ENCODE measurements at regions not wholly inside any gene's neighbourhood (a gene's known extent, or its start where the extent isn't known, plus 50 kb on each side); places are given as distances from the start of the nearest gene placed in this dataset.

GRCh38 chr15:79549196-79549595 is 117.1 kb downstream of the MINAR1 start:
- no peak for TF ChIP-seq CTCF (IDR thresholded peaks at IDR 0.05; ENCODE audit: control extremely low read depth in 1 of 3, insufficient read depth in 1 of 3, low read depth in 1 of 3, low read length in 3 of 3)
- no peak for TF ChIP-seq SRF (IDR thresholded peaks at IDR 0.05; ENCODE audit: low read depth, low read length)
- no peak for TF ChIP-seq POLR2A (IDR thresholded peaks at IDR 0.05; ENCODE audit: control extremely low read depth in 1 of 2, low read depth in 2 of 2, low read length in 2 of 2)
- no peak for TF ChIP-seq USF2 (IDR thresholded peaks at IDR 0.05; ENCODE audit: low read length)
- no peak for TF ChIP-seq TBP (IDR thresholded peaks at IDR 0.05; ENCODE audit: low read depth, low read length)
- no peak for TF ChIP-seq BRCA1 (IDR thresholded peaks at IDR 0.05; ENCODE audit: low read depth, low read length)
- TF ChIP-seq CREB1 (IDR thresholded peaks at IDR 0.05): no peak
- TF ChIP-seq EZH2 (IDR thresholded peaks at IDR 0.05; ENCODE audit: low read depth, low read length, severe bottlenecking): no peak
- no peak for TF ChIP-seq POLR2AphosphoS5 (IDR thresholded peaks at IDR 0.05; ENCODE audit: low read depth, low read length)
- TF ChIP-seq CEBPB (IDR thresholded peaks at IDR 0.05; ENCODE audit: low read depth, low read length): no peak

Measured in H1 (cell line).